ENCODE measurements at regions not wholly inside any gene's neighbourhood (a gene's known extent, or its start where the extent isn't known, plus 50 kb on each side); places are given as distances from the start of the nearest gene placed in this dataset.

DNA sequence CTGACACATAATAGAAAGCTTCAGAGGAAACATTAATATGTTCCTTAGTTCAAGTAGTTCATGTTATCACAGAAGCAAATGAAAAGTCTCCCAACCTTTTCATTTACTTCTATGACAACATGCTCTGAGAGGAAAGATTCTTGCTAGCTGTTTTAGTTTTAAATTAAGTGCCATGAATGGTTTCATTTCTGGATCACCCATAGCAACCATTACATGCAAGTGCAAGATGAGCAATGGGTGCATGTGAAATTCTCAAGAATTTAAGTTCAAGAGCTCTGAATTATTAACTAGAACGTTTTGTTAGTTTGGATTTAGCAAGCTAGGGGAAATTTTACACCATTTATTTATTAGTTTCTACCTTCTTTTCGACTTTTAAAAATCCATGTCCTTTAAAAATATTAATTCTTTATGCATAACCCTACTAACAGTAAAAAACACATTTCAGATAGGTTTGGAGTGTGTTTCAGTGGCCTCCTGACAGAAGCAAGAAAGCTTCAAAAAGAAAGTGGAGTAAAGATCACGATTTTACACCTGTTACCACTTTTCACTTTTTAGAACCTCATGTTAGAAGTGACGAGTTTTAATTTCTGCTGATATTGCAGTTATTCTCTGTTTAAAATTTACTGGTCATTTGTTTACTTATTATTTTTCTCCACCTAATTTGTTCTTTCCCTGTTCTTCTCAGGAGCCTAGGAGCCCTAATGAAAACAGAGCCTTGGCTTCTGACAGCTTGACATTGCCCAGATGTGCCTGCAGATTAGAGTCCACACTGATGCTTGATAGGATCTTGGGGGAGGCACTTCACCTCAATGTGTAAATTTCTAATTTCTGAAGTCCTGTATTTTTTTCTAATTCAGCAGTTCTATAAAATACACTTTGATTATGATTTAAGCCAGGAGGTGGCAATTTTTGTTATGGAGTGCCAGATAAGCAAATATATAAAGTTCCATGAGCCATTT is 995.3 kb upstream of the PHF14 start:
- FAIRE-seq (no peak), DNase-seq (ENCODE audit: low read depth) (no peak)
- no peaks in the 10 kb centered on the region for H3K27me3 ChIP-seq (ENCODE audit: control insufficient read depth, insufficient read depth, low read length)
- TF ChIP-seq, protein P1, sequence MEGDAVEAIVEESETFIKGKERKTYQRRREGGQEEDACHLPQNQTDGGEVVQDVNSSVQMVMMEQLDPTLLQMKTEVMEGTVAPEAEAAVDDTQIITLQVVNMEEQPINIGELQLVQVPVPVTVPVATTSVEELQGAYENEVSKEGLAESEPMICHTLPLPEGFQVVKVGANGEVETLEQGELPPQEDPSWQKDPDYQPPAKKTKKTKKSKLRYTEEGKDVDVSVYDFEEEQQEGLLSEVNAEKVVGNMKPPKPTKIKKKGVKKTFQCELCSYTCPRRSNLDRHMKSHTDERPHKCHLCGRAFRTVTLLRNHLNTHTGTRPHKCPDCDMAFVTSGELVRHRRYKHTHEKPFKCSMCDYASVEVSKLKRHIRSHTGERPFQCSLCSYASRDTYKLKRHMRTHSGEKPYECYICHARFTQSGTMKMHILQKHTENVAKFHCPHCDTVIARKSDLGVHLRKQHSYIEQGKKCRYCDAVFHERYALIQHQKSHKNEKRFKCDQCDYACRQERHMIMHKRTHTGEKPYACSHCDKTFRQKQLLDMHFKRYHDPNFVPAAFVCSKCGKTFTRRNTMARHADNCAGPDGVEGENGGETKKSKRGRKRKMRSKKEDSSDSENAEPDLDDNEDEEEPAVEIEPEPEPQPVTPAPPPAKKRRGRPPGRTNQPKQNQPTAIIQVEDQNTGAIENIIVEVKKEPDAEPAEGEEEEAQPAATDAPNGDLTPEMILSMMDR (IDR thresholded peaks at IDR 0.05; ENCODE audit: insufficient read depth, low read length, severe bottlenecking): no peak
- H3K36me3 ChIP-seq (ENCODE audit: control insufficient read depth, insufficient read depth, low read length): no peaks in the 10 kb centered on the region
- no peak overlapping the region for H3K4me3 ChIP-seq (ENCODE audit: low read depth, low read length)

DNA sequence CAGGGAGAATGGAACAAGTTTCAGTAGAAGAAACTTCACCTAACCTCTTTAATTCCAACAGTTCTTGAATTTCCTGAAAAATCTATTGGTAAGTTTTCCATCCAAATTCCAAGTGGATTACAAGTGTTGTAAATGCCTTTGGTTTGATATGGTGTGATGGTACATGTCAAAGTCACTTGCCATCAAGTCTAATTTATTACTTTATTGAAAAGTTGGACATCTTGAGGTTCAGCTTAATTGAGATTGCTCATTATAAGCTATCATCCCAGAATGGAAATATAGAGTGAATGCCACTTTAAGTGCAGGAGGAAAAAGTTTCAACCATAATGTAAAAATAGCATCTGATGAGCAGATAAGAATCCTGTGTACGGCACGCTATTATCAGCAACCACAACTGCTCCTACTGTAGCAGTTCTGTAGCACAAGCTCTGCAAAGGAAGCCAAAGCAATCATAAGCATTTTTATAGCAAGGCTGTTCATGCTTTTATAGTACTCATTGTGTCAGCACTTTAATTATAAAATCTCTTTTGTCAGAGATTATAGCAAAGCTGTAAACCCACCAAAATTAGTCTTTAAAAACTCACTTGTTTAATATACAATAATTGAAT is 991.8 kb upstream of the PHF14 start:
- Histone ChIP-seq H3K36me3 (ENCODE audit: control insufficient read depth, insufficient read depth, low read length) (no peaks in the 10 kb centered on the region), H3K27me3 (ENCODE audit: control insufficient read depth, insufficient read depth, low read length) (no peaks in the 10 kb centered on the region), H3K4me3 (ENCODE audit: low read depth, low read length) (no peak overlapping the region)
- TF ChIP-seq, protein P1 (IDR thresholded peaks at IDR 0.05; ENCODE audit: insufficient read depth, low read length, severe bottlenecking): no peak
- FAIRE-seq: no peak
- DNase-seq (ENCODE audit: low read depth): no peak

DNA sequence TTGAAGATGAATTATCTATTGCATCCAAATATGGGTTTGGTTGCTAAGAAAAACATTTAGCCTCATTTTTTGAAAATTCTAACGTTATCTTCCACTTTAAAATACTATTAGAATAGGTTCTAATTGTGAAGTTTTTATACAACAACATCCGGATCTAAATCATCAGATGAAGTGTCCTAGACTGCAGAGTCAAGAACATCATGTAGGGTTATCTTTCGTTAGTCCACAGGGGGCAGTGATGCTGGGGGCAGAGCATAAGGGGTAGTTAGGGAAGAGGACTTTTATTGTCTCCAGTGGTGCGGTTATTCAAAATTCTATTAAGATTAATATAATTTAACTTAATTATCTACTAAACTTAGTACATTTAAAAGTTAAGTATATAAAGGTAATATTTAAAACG is 990.6 kb upstream of the PHF14 start:
- Histone ChIP-seq H3K27me3 (ENCODE audit: control insufficient read depth, insufficient read depth, low read length) (no peaks in the 10 kb centered on the region), H3K36me3 (ENCODE audit: control insufficient read depth, insufficient read depth, low read length) (no peaks in the 10 kb centered on the region), H3K4me3 (ENCODE audit: low read depth, low read length) (no peak overlapping the region)
- no peak for FAIRE-seq
- TF ChIP-seq, protein P1 (IDR thresholded peaks at IDR 0.05; ENCODE audit: insufficient read depth, low read length, severe bottlenecking): no peak
- DNase-seq (ENCODE audit: low read depth): no peak

- no peak overlapping the region for H3K4me3 ChIP-seq (ENCODE audit: low read depth, low read length)
- TF ChIP-seq, protein P1 (IDR thresholded peaks at IDR 0.05; ENCODE audit: insufficient read depth, low read length, severe bottlenecking): no peak
- no peak for DNase-seq (ENCODE audit: low read depth)
- FAIRE-seq: no peak
- H3K36me3 ChIP-seq (ENCODE audit: control insufficient read depth, insufficient read depth, low read length): no peaks in the 10 kb centered on the region
- no peaks in the 10 kb centered on the region for H3K27me3 ChIP-seq (ENCODE audit: control insufficient read depth, insufficient read depth, low read length)
Observed at GRCh38 chr7:10015687-10016086, 958.0 kb upstream of the PHF14 start.

- TF ChIP-seq, protein P1 (IDR thresholded peaks at IDR 0.05; ENCODE audit: insufficient read depth, low read length, severe bottlenecking): no peak
- no peak for DNase-seq (ENCODE audit: low read depth)
- FAIRE-seq: no peak
- Histone ChIP-seq H3K4me3 (ENCODE audit: low read depth, low read length) (no peak overlapping the region), H3K36me3 (ENCODE audit: control insufficient read depth, insufficient read depth, low read length) (no peaks in the 10 kb centered on the region), H3K27me3 (ENCODE audit: control insufficient read depth, insufficient read depth, low read length) (no peaks in the 10 kb centered on the region)
Observed at GRCh38 chr7:10022480-10022879, 951.2 kb upstream of the PHF14 start.
